ENCODE measurements at regions not wholly inside any gene's neighbourhood (a gene's known extent, or its start where the extent isn't known, plus 50 kb on each side); places are given as distances from the start of the nearest gene placed in this dataset.

- TF ChIP-seq ZBTB40 (IDR thresholded peaks at IDR 0.05): no peak
- TF ChIP-seq ZBTB40 (CRISPR knock-in tag; IDR thresholded peaks at IDR 0.05): no peak
- no peak for TF ChIP-seq ZFP91 (CRISPR knock-in tag; IDR thresholded peaks at IDR 0.05)
Observed at GRCh38 chr11:122394313-122394712, 261.2 kb upstream of the UBASH3B start (continued).

Measured in K562 (cell line).